OCI-LY7 (cell line): ENCODE measurements at regions not wholly inside any gene's neighbourhood (a gene's known extent, or its start where the extent isn't known, plus 50 kb on each side); places are given as distances from the start of the nearest gene placed in this dataset.

Source experiments
- BruUV-seq: library from RNA; stranded (reverse); fragments of 400-500 nt; replicated peaks from 2 replicates; lab custom pipeline; 2021; lab: Mats Ljungman, UMichigan
- CTCF ChIA-PET: fragments of 300-600 bp; sonication (Branson Sonifier 250); formaldehyde crosslinking; loops from one replicate; lab custom pipeline; 2022; ENCODE audit warnings: antibody characterized with exemption; ENCODE audit not compliant: unreplicated experiment; lab: Charles Lee
- POLR2A ChIA-PET: fragments of 300-600 bp; sonication (Branson Sonifier 250); formaldehyde crosslinking; loops from one replicate; lab custom pipeline; 2022; ENCODE audit warnings: antibody characterized with exemption; lab: Charles Lee
- DNase-seq: peaks from one replicate; pipeline ENCODE4 v3.0.0-alpha.2; 2015; ENCODE audit warnings: low spot score
- H2AFZ ChIP-seq: fragments of 200-600 bp; sonication (generic), shearing (Covaris generic); 2 replicates; pipeline ENCODE4 v1.6.1; 2014; ENCODE audit warnings: mild to moderate bottlenecking, antibody characterized with exemption, low read length, moderate library complexity
- H3K27ac ChIP-seq: fragments of 200-600 bp; sonication (generic); 2 replicates; pipeline ENCODE4 v1.5.1; 2014; ENCODE audit warnings: mixed run types, low read depth, mild to moderate bottlenecking, moderate library complexity, low read length, inconsistent platforms; ENCODE audit not compliant: poor library complexity, severe bottlenecking
- H3K36me3 ChIP-seq: fragments of 200-600 bp; sonication (generic); 2 replicates; pipeline ENCODE4 v1.6.1; 2014; ENCODE audit warnings: mild to moderate bottlenecking, antibody characterized with exemption, low read length, moderate library complexity, mixed read lengths; ENCODE audit not compliant: insufficient read depth
- H3K4me1 ChIP-seq: fragments of 200-600 bp; sonication (generic); 2 replicates; pipeline ENCODE4 v1.5.1; 2014; ENCODE audit warnings: mild to moderate bottlenecking, low read length; ENCODE audit not compliant: insufficient read depth, poor library complexity, severe bottlenecking
- H3K4me2 ChIP-seq: fragments of 200-600 bp; sonication (generic); 2 replicates; pipeline ENCODE4 v1.6.1; 2014; ENCODE audit warnings: mild to moderate bottlenecking, low read length
- H3K4me3 ChIP-seq: fragments of 200-600 bp; sonication (generic); 2 replicates; pipeline ENCODE4 v1.5.1; 2014; ENCODE audit warnings: mild to moderate bottlenecking, low read depth, low read length; ENCODE audit not compliant: poor library complexity, severe bottlenecking
- H3K79me2 ChIP-seq: fragments of 200-600 bp; sonication (generic); 2 replicates; pipeline ENCODE4 v1.6.1; 2016; ENCODE audit warnings: low read depth, mild to moderate bottlenecking, low read length, moderate library complexity, mixed read lengths; ENCODE audit not compliant: insufficient read depth
- H3K9me2 ChIP-seq: fragments of 200-600 bp; sonication (generic); 2 replicates; pipeline ENCODE4 v1.6.1; 2016; ENCODE audit warnings: mild to moderate bottlenecking, low read length, mixed read lengths; ENCODE audit not compliant: insufficient read depth
- H3K9me3 ChIP-seq: fragments of 200-600 bp; sonication (generic); 2 replicates; pipeline ENCODE4 v1.6.1; 2014; ENCODE audit warnings: mild to moderate bottlenecking, mixed run types, low read length, mixed read lengths
- H4K20me1 ChIP-seq: fragments of 200-600 bp; sonication (generic); 2 replicates; pipeline ENCODE4 v1.6.1; 2014; ENCODE audit warnings: mild to moderate bottlenecking, antibody characterized with exemption, low read length, moderate library complexity, mixed read lengths; ENCODE audit not compliant: insufficient read depth
- CTCF ChIP-seq: fragments of 200-600 bp; sonication (generic); conservative IDR thresholded peaks from 2 replicates; pipeline ENCODE4 v1.5.1; 2014; ENCODE audit warnings: mild to moderate bottlenecking, antibody characterized with exemption, low read length, moderate library complexity, mixed read lengths
- EZH2phosphoT487 ChIP-seq: fragments of 200-600 bp; sonication (generic); IDR thresholded peaks from 2 replicates; pipeline ENCODE4 v1.6.1; 2018; ENCODE audit warnings: low read depth, borderline replicate concordance, mild to moderate bottlenecking, mixed run types, antibody characterized with exemption, low read length, moderate library complexity, mixed read lengths
- intact Hi-C: fragments of 100-400 bp; cut with micrococcal nuclease; formaldehyde crosslinking; loops from one replicate; pipeline ENCODE4 v1.10.0; 2022; ENCODE audit not compliant: unreplicated experiment

- Histone ChIP-seq H3K36me3 (no peaks in the 10 kb centered on the region), H3K9me2 (no peaks in the 10 kb centered on the region), H3K27ac (no peak overlapping the region), H3K4me3 (no peak overlapping the region), H3K79me2 (no peaks in the 10 kb centered on the region), H2AFZ (no peak overlapping the region), H3K4me2 (no peak overlapping the region), H4K20me1 (no peaks in the 10 kb centered on the region), H3K4me1 (no peaks in the 10 kb centered on the region), H3K9me3 (no peaks in the 10 kb centered on the region)
- CTCF ChIA-PET = no interaction called here
- no peak for DNase-seq
- BruUV-seq = no TSS peak
- no peak for TF ChIP-seq CTCF
- TF ChIP-seq EZH2phosphoT487 = no peak
- intact Hi-C loops = no loop called here
- POLR2A ChIA-PET = interaction anchor here (0.6 kb wide), 1 partner anchor 223 kb away, joined by 3 read pairs; no protein-coding TSS in a partner anchor
Observed at GRCh38 chr7:134374291-134374690, 57.6 kb upstream of the SLC35B4 start.

DNA sequence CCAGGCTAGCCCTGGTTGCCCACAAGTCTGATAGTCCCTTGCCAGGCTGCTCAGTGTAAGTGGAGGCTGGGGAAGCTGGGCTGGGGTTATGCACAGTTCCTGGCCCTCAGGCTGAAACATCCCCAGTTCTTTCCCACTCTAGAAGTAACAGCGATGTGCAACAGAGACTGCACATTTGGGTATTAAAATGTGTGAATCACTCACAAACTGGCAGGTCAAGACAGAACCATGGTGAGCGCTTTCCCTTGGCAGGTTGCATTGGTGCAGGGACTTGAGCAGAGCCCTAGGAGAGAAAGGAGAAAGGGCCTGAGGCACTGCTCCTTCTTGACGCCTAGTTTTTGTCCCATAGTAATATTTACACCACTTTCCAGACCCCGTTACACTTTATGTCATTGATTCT, 56.1 kb upstream of the SLC35B4 start:
- H3K9me3 ChIP-seq = no peaks in the 10 kb centered on the region
- CTCF ChIA-PET = no interaction called here
- H3K9me2 ChIP-seq = no peaks in the 10 kb centered on the region
- DNase-seq = no peak
- BruUV-seq = no TSS peak
- H3K79me2 ChIP-seq = no peaks in the 10 kb centered on the region
- POLR2A ChIA-PET = no interaction called here
- no peak for TF ChIP-seq EZH2phosphoT487
- no peak for TF ChIP-seq CTCF
- no peaks in the 10 kb centered on the region for H3K36me3 ChIP-seq
- no peaks in the 10 kb centered on the region for H4K20me1 ChIP-seq
- no peak overlapping the region for H3K4me2 ChIP-seq
- H3K4me3 ChIP-seq = no peak overlapping the region
- intact Hi-C loops = no loop called here
- H3K4me1 ChIP-seq = no peaks in the 10 kb centered on the region
- H2AFZ ChIP-seq = no peak overlapping the region
- no peak overlapping the region for H3K27ac ChIP-seq

DNA sequence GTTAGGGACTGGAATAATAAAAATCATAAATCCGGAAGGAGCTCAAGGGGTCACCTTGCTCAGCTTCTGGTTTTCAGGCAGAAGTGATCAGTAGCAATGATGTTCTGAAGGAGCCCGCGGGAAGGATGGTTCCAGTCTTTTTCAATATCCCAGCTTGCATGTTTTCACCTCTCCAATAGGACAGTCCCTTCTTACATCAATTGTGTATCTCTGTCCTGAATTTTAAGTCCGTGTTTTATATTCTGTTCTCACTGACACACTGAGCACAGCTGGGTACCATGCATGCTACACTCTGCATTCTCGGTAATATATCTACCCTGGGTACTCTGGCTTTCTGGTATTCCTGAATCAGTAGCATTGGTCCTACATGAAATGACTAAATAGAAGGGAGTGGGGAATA, 55.2 kb upstream of the SLC35B4 start:
- intact Hi-C loops = no loop called here
- Histone ChIP-seq H3K79me2 (no peaks in the 10 kb centered on the region), H3K36me3 (no peaks in the 10 kb centered on the region), H3K9me2 (no peaks in the 10 kb centered on the region), H3K4me2 (no peak overlapping the region), H3K9me3 (no peaks in the 10 kb centered on the region), H4K20me1 (no peaks in the 10 kb centered on the region), H3K27ac (no peak overlapping the region), H3K4me3 (no peak overlapping the region), H2AFZ (no peak overlapping the region), H3K4me1 (no peaks in the 10 kb centered on the region)
- ChIA-PET CTCF (no interaction called here), POLR2A (no interaction called here)
- no peak for DNase-seq
- BruUV-seq = no TSS peak
- TF ChIP-seq EZH2phosphoT487 (no peak), CTCF (no peak)
